HG03558 (cell line): ENCODE measurements at regions not wholly inside any gene's neighbourhood (a gene's known extent, or its start where the extent isn't known, plus 50 kb on each side); places are given as distances from the start of the nearest gene placed in this dataset.
"Not testable (repeated sequence)": the region's sequence is repeated elsewhere in the genome, so short reads cannot be mapped to it uniquely, and the experiment has no call there.

Experiments used
- ATAC-seq: cut with Tn5 transposase; IDR thresholded peaks from one replicate; pipeline ENCODE4 v1.9.1; 2021; ENCODE audit warnings: moderate number of reproducible peaks; ENCODE audit not compliant: unreplicated experiment; ENCODE audit errors: extremely low read depth

- ATAC-seq: not testable (repeated sequence)
These were observed 287.6 kb upstream of the PPARGC1A start for GRCh38 chr4:24177443-24177842.

- ATAC-seq: no peak
These were observed 285.9 kb upstream of the PPARGC1A start for GRCh38 chr4:24175707-24176106.

GRCh38 chr4:24174602-24175001 lies 284.8 kb upstream of the PPARGC1A start:
- ATAC-seq: no peak

GRCh38 chr4:24172406-24172805 lies 282.6 kb upstream of the PPARGC1A start:
- no peak for ATAC-seq

GRCh38 chr4:24169956-24170355 lies 280.1 kb upstream of the PPARGC1A start:
- no peak for ATAC-seq

GRCh38 chr4:24168658-24169057 lies 278.8 kb upstream of the PPARGC1A start:
- no peak for ATAC-seq

- ATAC-seq: no peak
These were observed 276.7 kb upstream of the PPARGC1A start for GRCh38 chr4:24166501-24166900.

GRCh38 chr4:24164797-24165196 lies 274.9 kb upstream of the PPARGC1A start:
- no peak for ATAC-seq

GRCh38 chr4:24164054-24164693 lies 274.3 kb upstream of the PPARGC1A start:
- no peak for ATAC-seq

- ATAC-seq: no peak
These were observed 273.5 kb upstream of the PPARGC1A start for GRCh38 chr4:24163314-24163713.

- no peak for ATAC-seq
These were observed 270.5 kb upstream of the PPARGC1A start for GRCh38 chr4:24160358-24160757.

GRCh38 chr4:24158031-24158430 lies 268.2 kb upstream of the PPARGC1A start:
- no peak for ATAC-seq

GRCh38 chr4:24150034-24150433 lies 260.2 kb upstream of the PPARGC1A start:
- no peak for ATAC-seq

GRCh38 chr4:24146127-24146526 lies 256.3 kb upstream of the PPARGC1A start:
- ATAC-seq: no peak

- no peak for ATAC-seq
These were observed 255.7 kb upstream of the PPARGC1A start for GRCh38 chr4:24145591-24145990.

GRCh38 chr4:24144381-24144780 lies 254.5 kb upstream of the PPARGC1A start:
- no peak for ATAC-seq

GRCh38 chr4:24143741-24144140 lies 253.9 kb upstream of the PPARGC1A start:
- ATAC-seq: no peak

- no peak for ATAC-seq
These were observed 252.0 kb upstream of the PPARGC1A start for GRCh38 chr4:24141836-24142235.

GRCh38 chr4:24140892-24141291 lies 251.0 kb upstream of the PPARGC1A start:
- no peak for ATAC-seq

- no peak for ATAC-seq
These were observed 248.1 kb upstream of the PPARGC1A start for GRCh38 chr4:24137671-24138601.

- no peak for ATAC-seq
These were observed 242.3 kb upstream of the PPARGC1A start for GRCh38 chr4:24131954-24132673.
